Transverse colon (tissue), 4 donors: ENCODE measurements at regions not wholly inside any gene's neighbourhood (a gene's known extent, or its start where the extent isn't known, plus 50 kb on each side); places are given as distances from the start of the nearest gene placed in this dataset.

Source experiments
- DNase-seq: peaks from one replicate; pipeline ENCODE4 v3.0.0-alpha.2; 2019
- H3K27ac ChIP-seq, 4 donors: fragments of 200-600 bp; sonication (generic); 2 replicates each; pipeline ENCODE4 v1.5.1; 2016 to 2018; ENCODE audit warnings: inconsistent platforms in 4 of 4
- H3K27me3 ChIP-seq: fragments of 200-600 bp; sonication (generic); 2 replicates; pipeline ENCODE4 v1.5.1; 2017; ENCODE audit warnings: inconsistent platforms
- H3K36me3 ChIP-seq, 4 donors: fragments of 200-600 bp; sonication (generic); 2 replicates each; pipeline ENCODE4 v1.5.1; 2017 to 2019; ENCODE audit warnings: inconsistent platforms in 4 of 4
- H3K4me1 ChIP-seq, 4 donors: fragments of 200-600 bp; sonication (generic); 2 replicates each; pipeline ENCODE4 v1.5.1; 2017 to 2020; ENCODE audit warnings: inconsistent platforms in 4 of 4
- H3K4me3 ChIP-seq, 4 donors: fragments of 200-600 bp; sonication (generic); 1 replicate in 1 of 4; 2 replicates in 3 of 4; pipeline versions ENCODE4 v1.5.1 to v1.6.1; 2017 to 2019; ENCODE audit warnings: inconsistent platforms in 4 of 4
- H3K9me3 ChIP-seq, 2 donors: fragments of 200-600 bp; sonication (generic); 2 replicates each; pipeline ENCODE4 v1.5.1; 2017 to 2019; ENCODE audit warnings: inconsistent platforms in 2 of 2
- CTCF ChIP-seq, 5 experiments: fragments of 200-600 bp in 3 of 5; fragments of 450-650 bp in 2 of 5; sonication (generic) in 3 of 5; IDR thresholded peaks; 1 replicate in 2 of 5; 2 replicates in 3 of 5; pipeline ENCODE4 v1.5.1; 2016 to 2017; ENCODE audit warnings: antibody characterized with exemption in 5 of 5, inconsistent platforms in 3 of 5, mild to moderate bottlenecking in 2 of 5, moderate library complexity in 1 of 5
- EP300 ChIP-seq: sonication (generic); formaldehyde crosslinking; IDR thresholded peaks from one replicate; pipeline ENCODE4 v1.6.1; 2017; ENCODE audit warnings: antibody characterized with exemption, low read depth
- POLR2A ChIP-seq: fragments of 450-650 bp; IDR thresholded peaks from one replicate; pipeline ENCODE4 v1.6.1; 2016; ENCODE audit warnings: antibody characterized with exemption, mild to moderate bottlenecking, moderate library complexity
- POLR2AphosphoS5 ChIP-seq, 3 donors: sonication (generic); formaldehyde crosslinking; IDR thresholded peaks; one replicate each; pipeline ENCODE4 v1.6.1; 2016; ENCODE audit warnings: antibody characterized with exemption in 3 of 3
- WGBS, 2 donors: methylation state at CpG; one replicate each; pipeline ENCODE4 v1.1.5; 2018; ENCODE audit warnings: low coverage in 1 of 2; 5-methylcytosine and 5-hydroxymethylcytosine counted together
- in situ Hi-C, 4 donors: fragments of 200-750 bp; cut with MboI; loops; one replicate each; pipeline versions ENCODE4 v1.15.0 to v1.15.1; 2017; ENCODE audit warnings: low sequenced_read_pairs in 3 of 4, low pct_ligation_motif_present in 1 of 4, low pct_unique_long_range_greater_than_20kb in 1 of 4
- intact Hi-C: fragments of 100-400 bp; cut with DNase I; formaldehyde crosslinking; loops from one replicate; pipeline ENCODE4 v1.15.1; 2023; ENCODE audit warnings: low total_unique reads

DNA sequence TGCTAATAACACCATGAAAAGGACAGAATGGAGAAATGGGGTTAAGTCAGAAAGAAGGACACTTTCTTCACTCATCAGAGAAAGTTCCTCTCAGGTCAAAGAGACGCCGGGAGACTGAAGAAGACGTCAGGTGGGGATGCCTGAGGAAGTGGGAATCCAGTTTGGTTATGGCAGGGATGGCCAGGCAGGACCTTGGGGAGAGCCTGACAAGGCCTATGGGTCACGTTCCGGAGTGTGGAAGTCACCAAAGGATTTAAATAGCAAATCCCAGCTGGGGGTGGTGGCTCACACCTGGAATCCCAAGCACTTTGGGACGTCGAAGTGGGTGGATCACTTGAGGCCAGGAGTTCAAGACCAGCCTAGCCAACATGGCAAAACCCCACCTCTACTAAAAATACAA is 432.7 kb upstream of the SMIM21 start:
- H3K27me3 ChIP-seq, result no peaks in the 10 kb centered on the region
- DNase-seq, result no peak
- in situ Hi-C loops (no loop called here), intact Hi-C loops (no loop called here)
- H3K9me3 ChIP-seq, result no peaks in the 10 kb centered on the region
- TF ChIP-seq EP300 (no peak), POLR2AphosphoS5 (IDR thresholded peaks at IDR 0.05) (no peak), POLR2A (no peak), CTCF (IDR thresholded peaks at IDR 0.05) (no peak)
- 85 to 93% methylated on average over 3 to 7 of the region's 7 CpGs for WGBS, 2 donors
- H3K27ac ChIP-seq, result no peak overlapping the region
- no peaks in the 10 kb centered on the region for H3K4me1 ChIP-seq
- H3K36me3 ChIP-seq, result no peaks in the 10 kb centered on the region
- no peak overlapping the region for H3K4me3 ChIP-seq

GRCh38 chr18:75859533-75859932 is 432.0 kb upstream of the SMIM21 start:
- Histone ChIP-seq H3K36me3 (no peaks in the 10 kb centered on the region), H3K4me1 (no peaks in the 10 kb centered on the region), H3K27ac (no peak overlapping the region), H3K4me3 (no peak overlapping the region), H3K9me3 (no peaks in the 10 kb centered on the region), H3K27me3 (no peaks in the 10 kb centered on the region)
- in situ Hi-C loops, result no loop called here
- no peak for DNase-seq
- TF ChIP-seq POLR2AphosphoS5 (IDR thresholded peaks at IDR 0.05), result no peak
- TF ChIP-seq CTCF (IDR thresholded peaks at IDR 0.05), result no peak
- no peak for TF ChIP-seq EP300
- TF ChIP-seq POLR2A, result no peak
- WGBS, 2 donors, result 80% methylated on average over 5 of the region's 5 CpGs; no CpG with 5 or more reads in 1 of the 2 donors
- intact Hi-C loops, result no loop called here

DNA sequence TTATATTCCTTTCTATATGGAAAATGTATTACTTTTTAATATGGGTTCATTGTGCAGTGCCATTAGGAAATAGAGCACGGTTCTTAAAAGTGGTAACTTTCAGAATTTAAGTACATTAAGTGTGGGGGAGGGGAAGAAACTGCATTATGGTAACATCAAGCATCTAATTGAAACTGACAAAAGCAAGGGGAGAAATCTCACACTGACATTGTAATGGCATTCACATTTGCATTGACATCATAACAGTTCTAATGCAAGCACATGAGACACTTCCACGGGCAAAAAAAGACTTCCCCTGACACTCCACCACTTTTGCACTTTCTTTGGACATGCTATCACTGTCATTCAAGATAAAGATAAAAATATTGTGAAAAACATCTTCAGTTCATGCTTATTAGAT is 431.3 kb upstream of the SMIM21 start:
- intact Hi-C loops, result no loop called here
- Histone ChIP-seq H3K4me1 (no peaks in the 10 kb centered on the region), H3K27me3 (no peaks in the 10 kb centered on the region), H3K36me3 (no peaks in the 10 kb centered on the region), H3K9me3 (no peaks in the 10 kb centered on the region), H3K27ac (no peak overlapping the region), H3K4me3 (no peak overlapping the region)
- TF ChIP-seq POLR2A (no peak), CTCF (IDR thresholded peaks at IDR 0.05) (no peak), POLR2AphosphoS5 (IDR thresholded peaks at IDR 0.05) (no peak), EP300 (no peak)
- in situ Hi-C loops, result no loop called here
- WGBS, 2 donors, result 61 to 68% methylated on average over 2 of the region's 2 CpGs
- DNase-seq, result no peak

- H3K4me1 ChIP-seq, result no peaks in the 10 kb centered on the region
- 57 to 63% methylated on average over 4 to 6 of the region's 6 CpGs for WGBS, 2 donors
- H3K36me3 ChIP-seq, result no peaks in the 10 kb centered on the region
- no peak for DNase-seq
- TF ChIP-seq POLR2AphosphoS5 (IDR thresholded peaks at IDR 0.05) (peak; percentile 26 to 70 (median 28)), CTCF (IDR thresholded peaks at IDR 0.05) (no peak)
- in situ Hi-C loops (no loop called here), intact Hi-C loops (no loop called here)
- peak overlapping the region in 3 of 4 donors; percentile 24 to 61 (median 29) for H3K27ac ChIP-seq
- H3K4me3 ChIP-seq, result no peak overlapping the region
- no peaks in the 10 kb centered on the region for H3K9me3 ChIP-seq
- H3K27me3 ChIP-seq, result no peaks in the 10 kb centered on the region
Observed at GRCh38 chr18:75857558-75857957, 430.1 kb upstream of the SMIM21 start.
